RWPE1 (cell line): ENCODE measurements at regions not wholly inside any gene's neighbourhood (a gene's known extent, or its start where the extent isn't known, plus 50 kb on each side); places are given as distances from the start of the nearest gene placed in this dataset.

ENCODE experiments used
- CTCF ChIA-PET: fragments of 350-600 bp; sonication (Branson Sonifier 250); formaldehyde crosslinking; extraction: SDS; loops from one replicate; lab custom pipeline; 2021; lab: Yijun Ruan, JAX
- POLR2A ChIA-PET: fragments of 400-600 bp; formaldehyde crosslinking; extraction: SDS; loops from one replicate; lab custom pipeline; 2020; ENCODE audit warnings: antibody characterized with exemption; ENCODE audit not compliant: low non-redundant PET; lab: Yijun Ruan, JAX
- DNase-seq: peaks from one replicate; pipeline ENCODE4 v3.0.0; 2012; ENCODE audit warnings: low spot score
- H3K27ac ChIP-seq: fragments of 450-650 bp; 2 replicates; pipeline ENCODE4 v1.5.1; 2017
- CTCF ChIP-seq: fragments of 450-650 bp; conservative IDR thresholded peaks from 2 replicates; pipeline ENCODE4 v1.5.1; 2017; ENCODE audit warnings: low read depth, mild to moderate bottlenecking

DNA sequence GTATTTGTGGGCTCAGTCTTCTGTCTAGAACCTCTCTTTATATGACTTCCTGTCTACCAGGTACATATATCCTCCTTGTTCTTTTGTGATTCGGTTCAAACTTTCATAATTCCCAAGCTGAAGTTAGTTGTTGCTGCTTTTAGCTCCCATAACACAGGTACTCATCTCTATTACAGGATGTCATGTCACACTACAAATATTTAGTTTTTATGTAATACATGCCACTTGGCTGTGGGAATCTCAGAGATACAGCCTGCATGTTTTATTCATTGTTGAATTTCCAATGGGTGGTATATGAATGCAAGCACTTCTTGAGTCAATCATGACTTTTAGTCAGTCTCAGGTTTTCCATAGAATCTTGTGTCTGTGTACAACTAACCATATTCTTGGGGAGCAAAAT lies 122.7 kb downstream of the SINHCAF start:
- no peak for DNase-seq
- POLR2A ChIA-PET, result no interaction called here
- no peak for TF ChIP-seq CTCF
- H3K27ac ChIP-seq, result no peak overlapping the region
- CTCF ChIA-PET, result no interaction called here

- CTCF ChIA-PET, result no interaction called here
- DNase-seq, result peak; percentile 39
- TF ChIP-seq CTCF, result no peak
- H3K27ac ChIP-seq, result no peak overlapping the region
- POLR2A ChIA-PET, result no interaction called here
These were observed 120.9 kb downstream of the SINHCAF start for GRCh38 chr12:31205054-31205453.

DNA sequence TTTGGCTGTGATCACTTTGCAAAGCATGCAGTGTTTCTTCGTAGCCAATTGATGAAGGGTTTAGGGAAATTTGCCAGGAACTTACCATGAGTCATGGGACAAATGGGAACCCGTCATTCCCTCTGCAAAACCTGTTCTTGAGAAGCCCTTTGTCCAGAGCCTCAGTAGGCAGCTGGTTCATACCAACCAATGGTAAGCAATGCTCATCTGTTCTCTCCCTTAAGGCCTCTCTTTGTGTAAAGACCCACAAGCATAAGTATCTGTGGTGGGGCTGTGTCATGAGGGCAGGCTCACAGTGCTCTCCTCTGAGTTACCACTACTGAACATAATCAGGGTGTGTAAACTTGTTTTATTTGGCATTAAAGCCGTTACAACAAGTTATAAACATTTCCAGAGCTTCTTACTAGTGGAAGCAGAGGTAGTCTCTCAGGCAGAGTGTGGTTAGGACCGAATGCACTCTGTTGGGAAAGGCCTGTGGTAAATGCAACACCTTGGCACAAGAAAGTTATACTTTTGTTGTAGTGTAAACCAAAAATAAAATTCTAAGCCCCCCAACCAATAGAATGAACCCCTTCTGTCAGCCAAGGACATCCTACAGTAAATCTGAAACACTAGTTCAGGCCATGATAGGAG lies 119.8 kb downstream of the SINHCAF start:
- CTCF ChIA-PET, result interaction anchor here (0.6 kb wide), 2 partner anchors 30 to 1852 kb away, joined by 4 read pairs; no protein-coding TSS in a partner anchor
- DNase-seq, result peak; percentile 75
- no peak for TF ChIP-seq CTCF
- POLR2A ChIA-PET, result no interaction called here
- no peak overlapping the region for H3K27ac ChIP-seq

GRCh38 chr12:31207799-31208465 lies 118.0 kb downstream of the SINHCAF start:
- no peak for TF ChIP-seq CTCF
- peak; percentile 30 for DNase-seq
- ChIA-PET CTCF (no interaction called here), POLR2A (no interaction called here)
- H3K27ac ChIP-seq, result no peak overlapping the region

- no peak for DNase-seq
- ChIA-PET POLR2A (no interaction called here), CTCF (no interaction called here)
- TF ChIP-seq CTCF, result no peak
- no peak overlapping the region for H3K27ac ChIP-seq
These were observed 115.8 kb downstream of the SINHCAF start for GRCh38 chr12:31210104-31210503.

DNA sequence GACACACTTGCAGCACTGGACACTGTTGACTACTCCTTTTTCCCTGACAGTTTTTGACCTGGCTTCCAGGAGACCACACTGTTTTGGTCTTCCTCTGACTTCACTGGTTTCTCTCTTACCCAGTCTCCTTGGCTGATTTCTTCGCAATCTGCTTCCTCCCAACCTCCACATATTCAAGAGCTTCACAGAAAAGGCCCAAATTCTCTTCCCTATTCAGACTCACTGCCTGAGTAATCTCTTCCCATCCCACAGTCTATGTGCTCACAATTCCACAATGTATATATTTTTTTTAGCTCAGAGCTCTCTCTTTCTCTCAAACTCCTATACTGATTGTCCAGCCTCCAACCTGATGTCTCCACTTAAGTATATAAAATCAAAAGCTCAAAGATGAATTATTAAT lies 115.4 kb downstream of the SINHCAF start:
- no peak overlapping the region for H3K27ac ChIP-seq
- TF ChIP-seq CTCF, result no peak
- POLR2A ChIA-PET, result no interaction called here
- CTCF ChIA-PET, result interaction anchor here (0.5 to 0.7 kb wide), 3 partner anchors 25 to 324 kb away, joined by 3 to 4 read pairs (median 3); no protein-coding TSS in a partner anchor
- no peak for DNase-seq
